ENCODE measurements at regions not wholly inside any gene's neighbourhood (a gene's known extent, or its start where the extent isn't known, plus 50 kb on each side); places are given as distances from the start of the nearest gene placed in this dataset.
A peak's percentile ranks its signal among the peaks of the same experiment; 100 is the strongest.

- POLR2A ChIA-PET: no interaction called here
- no peak overlapping the region for H3K4me3 ChIP-seq (ENCODE audit: control insufficient read depth in 1 of 7, extremely low read depth in 1 of 7, insufficient read depth in 4 of 7, low read depth in 2 of 7, low read length in 6 of 7)
- H3K9me3 ChIP-seq (ENCODE audit: control extremely low read depth in 1 of 5, control insufficient read depth in 4 of 5, insufficient read depth in 2 of 5, low read depth in 1 of 5, low read length in 4 of 5): no peaks in the 10 kb centered on the region
- CTCF ChIA-PET: interaction anchor here (0.6 to 1.7 kb wide), 6 partner anchors 20 to 68 kb away, joined by 3 to 8 read pairs (median 3); no protein-coding TSS in a partner anchor
- H3K27ac ChIP-seq (ENCODE audit: insufficient read depth in 1 of 2, low read depth in 1 of 2, low read length in 2 of 2, poor library complexity in 1 of 2, severe bottlenecking in 2 of 2): no peak overlapping the region
- WGBS (ENCODE audit: insufficient coverage): 80% methylated on average over 1 of the region's 1 CpG
- H3K4me1 ChIP-seq (ENCODE audit: control extremely low read depth in 1 of 4, control insufficient read depth in 4 of 4, insufficient read depth in 4 of 4, low read length in 3 of 4): no peaks in the 10 kb centered on the region
- H3K27me3 ChIP-seq (replicated peaks in 2 of 5; ENCODE audit: control insufficient read depth in 4 of 5, insufficient read depth in 5 of 5, low read length in 4 of 5): no peaks in the 10 kb centered on the region
- H3K36me3 ChIP-seq (ENCODE audit: control insufficient read depth in 4 of 4, insufficient read depth in 4 of 4, low read length in 3 of 4): no peaks in the 10 kb centered on the region
- DNase-seq: no peak
Observed at GRCh38 chr7:12456506-12456905, 52.8 kb upstream of the VWDE start.

- ChIA-PET POLR2A (no interaction called here), CTCF (interaction anchor here (0.7 to 3.2 kb wide), 23 partner anchors 8 to 1492 kb away, joined by 3 to 42 read pairs (median 5); partner anchors contain the start of gene VWDE)
- H3K27ac ChIP-seq (ENCODE audit: insufficient read depth in 1 of 2, low read depth in 1 of 2, low read length in 2 of 2, poor library complexity in 1 of 2, severe bottlenecking in 2 of 2): no peak overlapping the region
- no peaks in the 10 kb centered on the region for H3K36me3 ChIP-seq (ENCODE audit: control insufficient read depth in 4 of 4, insufficient read depth in 4 of 4, low read length in 3 of 4)
- WGBS (ENCODE audit: insufficient coverage): no CpG with 5 or more reads among the region's 4 CpGs
- no peaks in the 10 kb centered on the region for H3K27me3 ChIP-seq (replicated peaks in 2 of 5; ENCODE audit: control insufficient read depth in 4 of 5, insufficient read depth in 5 of 5, low read length in 4 of 5)
- no peak overlapping the region for H3K4me3 ChIP-seq (ENCODE audit: control insufficient read depth in 1 of 7, extremely low read depth in 1 of 7, insufficient read depth in 4 of 7, low read depth in 2 of 7, low read length in 6 of 7)
- no peaks in the 10 kb centered on the region for H3K4me1 ChIP-seq (ENCODE audit: control extremely low read depth in 1 of 4, control insufficient read depth in 4 of 4, insufficient read depth in 4 of 4, low read length in 3 of 4)
- DNase-seq: peak; percentile 32 to 64 (median 57)
- no peaks in the 10 kb centered on the region for H3K9me3 ChIP-seq (ENCODE audit: control extremely low read depth in 1 of 5, control insufficient read depth in 4 of 5, insufficient read depth in 2 of 5, low read depth in 1 of 5, low read length in 4 of 5)
Observed at GRCh38 chr7:12458520-12459131, 55.0 kb upstream of the VWDE start.

- Histone ChIP-seq H3K27ac (ENCODE audit: insufficient read depth in 1 of 2, low read depth in 1 of 2, low read length in 2 of 2, poor library complexity in 1 of 2, severe bottlenecking in 2 of 2) (no peak overlapping the region), H3K4me1 (ENCODE audit: control extremely low read depth in 1 of 4, control insufficient read depth in 4 of 4, insufficient read depth in 4 of 4, low read length in 3 of 4) (no peaks in the 10 kb centered on the region), H3K4me3 (ENCODE audit: control insufficient read depth in 1 of 7, extremely low read depth in 1 of 7, insufficient read depth in 4 of 7, low read depth in 2 of 7, low read length in 6 of 7) (no peak overlapping the region), H3K9me3 (ENCODE audit: control extremely low read depth in 1 of 5, control insufficient read depth in 4 of 5, insufficient read depth in 2 of 5, low read depth in 1 of 5, low read length in 4 of 5) (no peaks in the 10 kb centered on the region), H3K36me3 (ENCODE audit: control insufficient read depth in 4 of 4, insufficient read depth in 4 of 4, low read length in 3 of 4) (no peaks in the 10 kb centered on the region), H3K27me3 (replicated peaks in 2 of 5; ENCODE audit: control insufficient read depth in 4 of 5, insufficient read depth in 5 of 5, low read length in 4 of 5) (no peaks in the 10 kb centered on the region)
- CTCF ChIA-PET: no interaction called here
- POLR2A ChIA-PET: no interaction called here
- WGBS (ENCODE audit: insufficient coverage): no CpG with 5 or more reads among the region's 1 CpG
- no peak for DNase-seq
Observed at GRCh38 chr7:12467837-12468236, 64.2 kb upstream of the VWDE start.

- no peak overlapping the region for H3K4me3 ChIP-seq (ENCODE audit: control insufficient read depth in 1 of 7, extremely low read depth in 1 of 7, insufficient read depth in 4 of 7, low read depth in 2 of 7, low read length in 6 of 7)
- CTCF ChIA-PET: interaction anchor here (2.6 kb wide), 1 partner anchor 11 kb away, joined by 9 read pairs; no protein-coding TSS in a partner anchor
Observed at GRCh38 chr7:12469568-12469967, 65.9 kb upstream of the VWDE start.

DNA sequence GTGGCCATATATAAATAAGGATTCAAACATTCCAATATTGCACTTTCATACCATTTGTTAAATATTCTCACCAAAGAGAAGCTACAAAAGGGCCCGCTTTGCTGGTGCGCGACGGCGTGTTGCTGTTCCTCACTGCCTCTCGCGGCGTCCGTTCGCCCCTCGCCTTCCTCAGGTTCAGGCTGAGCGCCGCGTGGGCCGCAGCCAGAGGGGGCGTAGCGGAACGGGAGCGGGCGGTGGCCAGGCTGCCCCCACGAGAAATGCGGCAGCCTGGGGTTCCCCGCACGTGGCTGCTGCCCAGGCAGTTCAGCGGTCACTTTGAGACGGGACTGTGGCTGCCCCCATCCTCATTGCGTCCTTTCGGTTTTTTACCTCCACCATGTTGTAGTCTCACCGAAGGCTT, 67.3 kb upstream of the VWDE start:
- ChIA-PET CTCF (interaction anchor here (2.6 kb wide), 1 partner anchor 12 kb away, joined by 9 read pairs; no protein-coding TSS in a partner anchor), POLR2A (no interaction called here)
- H3K27ac ChIP-seq (ENCODE audit: insufficient read depth in 1 of 2, low read depth in 1 of 2, low read length in 2 of 2, poor library complexity in 1 of 2, severe bottlenecking in 2 of 2): no peak overlapping the region
- no peaks in the 10 kb centered on the region for H3K4me1 ChIP-seq (ENCODE audit: control extremely low read depth in 1 of 4, control insufficient read depth in 4 of 4, insufficient read depth in 4 of 4, low read length in 3 of 4)
- 97% methylated on average over 24 of the region's 29 CpGs for WGBS (ENCODE audit: insufficient coverage)
- no peaks in the 10 kb centered on the region for H3K36me3 ChIP-seq (ENCODE audit: control insufficient read depth in 4 of 4, insufficient read depth in 4 of 4, low read length in 3 of 4)
- DNase-seq: no peak
- H3K27me3 ChIP-seq (replicated peaks in 2 of 5; ENCODE audit: control insufficient read depth in 4 of 5, insufficient read depth in 5 of 5, low read length in 4 of 5): no peaks in the 10 kb centered on the region
- no peaks in the 10 kb centered on the region for H3K9me3 ChIP-seq (ENCODE audit: control extremely low read depth in 1 of 5, control insufficient read depth in 4 of 5, insufficient read depth in 2 of 5, low read depth in 1 of 5, low read length in 4 of 5)
- no peak overlapping the region for H3K4me3 ChIP-seq (ENCODE audit: control insufficient read depth in 1 of 7, extremely low read depth in 1 of 7, insufficient read depth in 4 of 7, low read depth in 2 of 7, low read length in 6 of 7)

More at GRCh38 chr7:12469568-12469967, 65.9 kb upstream of the VWDE start:
- WGBS (ENCODE audit: insufficient coverage): 90% methylated on average over 4 of the region's 5 CpGs
- Histone ChIP-seq H3K27ac (ENCODE audit: insufficient read depth in 1 of 2, low read depth in 1 of 2, low read length in 2 of 2, poor library complexity in 1 of 2, severe bottlenecking in 2 of 2) (no peak overlapping the region), H3K9me3 (ENCODE audit: control extremely low read depth in 1 of 5, control insufficient read depth in 4 of 5, insufficient read depth in 2 of 5, low read depth in 1 of 5, low read length in 4 of 5) (no peaks in the 10 kb centered on the region), H3K27me3 (replicated peaks in 2 of 5; ENCODE audit: control insufficient read depth in 4 of 5, insufficient read depth in 5 of 5, low read length in 4 of 5) (no peaks in the 10 kb centered on the region), H3K4me1 (ENCODE audit: control extremely low read depth in 1 of 4, control insufficient read depth in 4 of 4, insufficient read depth in 4 of 4, low read length in 3 of 4) (no peaks in the 10 kb centered on the region), H3K36me3 (ENCODE audit: control insufficient read depth in 4 of 4, insufficient read depth in 4 of 4, low read length in 3 of 4) (no peaks in the 10 kb centered on the region)
- POLR2A ChIA-PET: no interaction called here
- no peak for DNase-seq

GRCh38 chr7:12474035-12474434, 70.4 kb upstream of the VWDE start:
- no peaks in the 10 kb centered on the region for H3K4me1 ChIP-seq (ENCODE audit: control extremely low read depth in 1 of 4, control insufficient read depth in 4 of 4, insufficient read depth in 4 of 4, low read length in 3 of 4)
- H3K27ac ChIP-seq (ENCODE audit: insufficient read depth in 1 of 2, low read depth in 1 of 2, low read length in 2 of 2, poor library complexity in 1 of 2, severe bottlenecking in 2 of 2): no peak overlapping the region
- no peaks in the 10 kb centered on the region for H3K9me3 ChIP-seq (ENCODE audit: control extremely low read depth in 1 of 5, control insufficient read depth in 4 of 5, insufficient read depth in 2 of 5, low read depth in 1 of 5, low read length in 4 of 5)
- ChIA-PET POLR2A (interaction anchor here (0.5 kb wide), 1 partner anchor 692 kb away, joined by 3 read pairs; no protein-coding TSS in a partner anchor), CTCF (interaction anchor here (1.4 to 2.9 kb wide), 2 partner anchors 11 to 16 kb away, joined by 6 to 11 read pairs; no protein-coding TSS in a partner anchor)
- H3K27me3 ChIP-seq (replicated peaks in 2 of 5; ENCODE audit: control insufficient read depth in 4 of 5, insufficient read depth in 5 of 5, low read length in 4 of 5): no peaks in the 10 kb centered on the region
- no peak overlapping the region for H3K4me3 ChIP-seq (ENCODE audit: control insufficient read depth in 1 of 7, extremely low read depth in 1 of 7, insufficient read depth in 4 of 7, low read depth in 2 of 7, low read length in 6 of 7)
- H3K36me3 ChIP-seq (ENCODE audit: control insufficient read depth in 4 of 4, insufficient read depth in 4 of 4, low read length in 3 of 4): no peaks in the 10 kb centered on the region
- no peak for DNase-seq
- WGBS (ENCODE audit: insufficient coverage): 100% methylated on average over 1 of the region's 4 CpGs

DNA sequence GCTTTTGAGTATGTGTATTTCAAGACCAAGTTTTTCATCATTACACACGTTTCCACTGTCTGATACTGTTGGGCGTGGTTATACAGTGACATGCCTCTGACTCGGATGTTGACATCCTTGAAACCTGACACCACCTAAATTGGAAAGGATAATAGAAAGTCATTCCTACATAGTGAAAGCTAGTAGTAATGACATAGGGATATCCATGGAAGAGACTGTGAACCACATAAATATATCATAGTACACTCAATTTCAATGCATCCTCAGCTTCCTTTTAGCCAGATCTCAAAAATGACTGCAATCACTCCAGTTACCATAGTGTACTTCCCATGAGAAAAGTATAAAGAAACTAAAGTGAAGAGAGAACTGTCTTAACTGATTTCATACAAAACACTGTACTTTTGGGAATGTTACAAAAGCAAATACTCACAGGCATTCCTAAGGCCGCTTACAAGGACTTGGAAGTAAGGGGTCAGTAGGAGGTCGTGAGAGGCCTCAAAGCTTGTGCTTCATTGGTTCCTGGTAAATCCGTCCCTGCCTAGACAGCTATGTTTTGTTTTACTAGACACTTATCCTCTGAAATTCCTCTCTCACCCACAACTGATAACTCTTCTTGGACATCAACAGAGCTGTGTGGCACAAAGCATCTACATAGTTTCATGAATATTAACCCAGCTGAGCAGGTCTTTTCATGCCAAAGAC, 71.8 kb upstream of the VWDE start:
- Histone ChIP-seq H3K9me3 (ENCODE audit: control extremely low read depth in 1 of 5, control insufficient read depth in 4 of 5, insufficient read depth in 2 of 5, low read depth in 1 of 5, low read length in 4 of 5) (no peaks in the 10 kb centered on the region), H3K27ac (ENCODE audit: insufficient read depth in 1 of 2, low read depth in 1 of 2, low read length in 2 of 2, poor library complexity in 1 of 2, severe bottlenecking in 2 of 2) (no peak overlapping the region), H3K27me3 (replicated peaks in 2 of 5; ENCODE audit: control insufficient read depth in 4 of 5, insufficient read depth in 5 of 5, low read length in 4 of 5) (no peaks in the 10 kb centered on the region), H3K4me3 (ENCODE audit: control insufficient read depth in 1 of 7, extremely low read depth in 1 of 7, insufficient read depth in 4 of 7, low read depth in 2 of 7, low read length in 6 of 7) (no peak overlapping the region), H3K4me1 (ENCODE audit: control extremely low read depth in 1 of 4, control insufficient read depth in 4 of 4, insufficient read depth in 4 of 4, low read length in 3 of 4) (no peaks in the 10 kb centered on the region), H3K36me3 (ENCODE audit: control insufficient read depth in 4 of 4, insufficient read depth in 4 of 4, low read length in 3 of 4) (no peaks in the 10 kb centered on the region)
- CTCF ChIA-PET: interaction anchor here (1.5 to 2.9 kb wide), 2 partner anchors 13 to 17 kb away, joined by 10 to 11 read pairs; no protein-coding TSS in a partner anchor
- 97% methylated on average over 3 of the region's 6 CpGs for WGBS (ENCODE audit: insufficient coverage)
- DNase-seq: no peak
- POLR2A ChIA-PET: no interaction called here
